Left lobe of liver (tissue), 2 donors: ENCODE measurements at regions not wholly inside any gene's neighbourhood (a gene's known extent, or its start where the extent isn't known, plus 50 kb on each side); places are given as distances from the start of the nearest gene placed in this dataset.

Experiments used
- ATAC-seq: fragments of 200-7000 bp; cut with Tn5 transposase; one replicate; pipeline ENCODE4 v1.9.1; 2020; ENCODE audit warnings: mild to moderate bottlenecking, moderate library complexity
- DNase-seq: peaks from one replicate; pipeline ENCODE4 v3.0.0-alpha.2; 2020; ENCODE audit warnings: low spot score
- donor health status: DM: no; HTN: no; CAD: no; lungs with moderate emphysema.
- donor health status: DM: no; HTN: yes; CAD: no.

DNA sequence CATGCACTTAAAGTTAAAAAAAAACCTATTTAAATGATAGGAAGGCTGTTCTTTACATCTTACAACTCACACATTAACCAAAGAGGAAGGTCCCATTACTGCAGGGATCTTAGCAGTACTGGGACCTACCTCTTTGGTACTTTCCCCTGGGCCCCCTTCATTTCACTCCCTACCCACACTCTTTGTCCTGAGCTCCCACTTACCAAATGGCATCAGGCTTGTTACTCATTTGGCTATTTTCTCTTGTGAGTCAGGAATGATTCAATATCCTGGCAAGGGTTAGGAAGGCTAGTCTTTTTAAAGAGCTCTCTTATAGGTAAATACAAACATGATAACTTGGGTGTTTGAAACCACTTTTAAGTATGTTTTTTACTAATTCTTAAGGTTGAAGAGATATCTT lies 117.4 kb upstream of the ELL2 start:
- DNase-seq (no peak), ATAC-seq (no peak)

DNA sequence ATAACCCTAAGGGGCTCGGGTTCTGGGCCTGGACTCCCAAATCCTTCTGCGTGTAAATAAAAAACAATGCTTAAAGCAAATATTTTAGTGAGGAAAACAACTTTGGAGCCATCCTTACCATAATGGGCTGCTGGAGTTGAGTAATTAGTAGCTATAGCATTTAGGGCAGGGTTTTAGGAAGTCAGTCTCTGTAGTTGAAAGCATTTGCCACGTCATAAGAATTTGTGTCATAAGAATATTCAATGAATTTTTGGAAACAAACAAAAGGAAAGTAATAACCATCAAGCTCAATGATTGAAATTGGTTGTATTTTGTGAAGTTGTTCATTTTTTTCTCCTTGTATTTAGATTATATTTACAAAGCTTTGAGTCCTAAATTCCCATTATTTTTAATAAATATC lies 114.8 kb upstream of the ELL2 start:
- no peak for ATAC-seq

DNA sequence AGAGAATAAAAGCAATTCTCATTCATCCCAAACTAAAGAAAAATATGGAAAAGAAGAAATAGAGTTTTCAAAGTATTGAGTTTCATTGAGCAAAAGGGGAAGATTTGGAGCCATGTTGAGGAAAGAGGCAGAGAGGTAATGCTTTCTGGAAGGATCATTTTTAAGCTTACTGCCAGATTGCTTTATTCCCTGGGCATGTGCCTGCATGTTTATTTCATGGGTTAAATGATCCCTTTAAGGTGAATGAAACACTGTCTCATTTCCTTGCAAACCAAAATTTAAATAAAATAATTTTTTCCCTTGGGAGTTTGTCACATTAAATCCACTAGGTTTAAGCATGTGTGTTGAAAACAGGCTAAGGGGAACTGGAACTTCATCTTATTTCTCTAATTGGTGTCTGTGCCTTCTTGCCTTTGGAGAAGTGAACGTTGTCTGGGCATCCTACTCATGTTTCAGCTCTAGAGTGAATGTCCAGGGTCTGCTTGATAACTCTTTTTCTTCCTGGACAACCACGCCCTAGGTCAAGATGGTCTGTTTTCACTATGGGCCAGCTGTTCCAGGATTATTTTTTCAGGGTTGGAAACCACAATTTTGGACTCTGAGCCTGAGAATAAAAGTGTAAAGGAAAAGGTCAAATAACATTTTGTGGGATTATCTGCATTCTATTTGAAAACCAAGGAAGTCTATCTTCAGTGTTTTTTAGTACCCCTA lies 114.1 kb upstream of the ELL2 start:
- DNase-seq (no peak), ATAC-seq (no peak)

More for the DNA sequence above, 114.8 kb upstream of the ELL2 start:
- no peak for DNase-seq

DNA sequence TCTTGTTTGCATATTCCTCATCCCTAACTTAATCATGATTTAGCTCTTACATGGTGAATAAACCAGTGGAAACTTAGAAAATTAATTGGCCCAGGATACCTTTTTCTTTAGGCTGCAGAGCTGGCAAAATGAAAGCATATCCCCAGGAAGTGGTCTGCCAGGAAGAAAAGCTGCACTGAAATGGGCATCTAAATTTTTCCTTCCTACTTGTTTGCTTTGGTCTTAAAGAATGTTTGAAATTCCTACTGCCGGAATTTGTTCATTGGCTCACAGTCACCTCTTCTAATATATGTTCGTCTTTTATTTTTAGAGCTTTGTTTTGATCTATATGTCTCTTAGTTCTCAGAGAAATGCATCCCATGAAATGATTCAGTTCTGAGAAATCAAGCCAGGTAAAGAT lies 113.2 kb upstream of the ELL2 start:
- DNase-seq (no peak), ATAC-seq (no peak)

DNA sequence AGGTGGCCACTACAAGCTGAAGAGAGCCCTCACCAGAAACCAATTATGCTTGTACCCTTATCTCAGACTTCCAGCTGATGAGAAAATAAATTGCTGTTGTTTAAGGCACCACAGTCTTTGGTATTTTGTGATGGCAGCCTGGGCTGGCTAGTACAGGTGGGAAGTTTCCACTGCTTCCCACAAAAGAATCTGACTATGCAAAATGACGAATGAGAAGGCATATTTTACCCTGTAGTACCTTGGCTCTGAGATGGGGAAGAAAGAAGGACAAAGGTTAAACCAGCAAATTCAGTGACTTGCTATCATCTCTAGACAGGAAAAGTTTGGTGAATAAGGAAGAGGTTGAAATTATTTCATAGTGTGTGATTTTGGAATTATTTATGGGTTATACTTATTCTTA lies 112.8 kb upstream of the ELL2 start:
- DNase-seq, result no peak
- no peak for ATAC-seq

GRCh38 chr5:96072791-96073165 lies 111.1 kb upstream of the ELL2 start:
- ATAC-seq, result no peak
- DNase-seq, result no peak

GRCh38 chr5:96072138-96072790 lies 110.6 kb upstream of the ELL2 start:
- ATAC-seq (peak; percentile 59), DNase-seq (no peak)

GRCh38 chr5:96070622-96071225 lies 109.1 kb upstream of the ELL2 start:
- DNase-seq (no peak), ATAC-seq (no peak)

GRCh38 chr5:96067894-96068614 lies 106.4 kb upstream of the ELL2 start:
- DNase-seq (no peak), ATAC-seq (peak; percentile 16)

GRCh38 chr5:96067251-96067650 lies 105.6 kb upstream of the ELL2 start:
- DNase-seq, result no peak
- no peak for ATAC-seq

DNA sequence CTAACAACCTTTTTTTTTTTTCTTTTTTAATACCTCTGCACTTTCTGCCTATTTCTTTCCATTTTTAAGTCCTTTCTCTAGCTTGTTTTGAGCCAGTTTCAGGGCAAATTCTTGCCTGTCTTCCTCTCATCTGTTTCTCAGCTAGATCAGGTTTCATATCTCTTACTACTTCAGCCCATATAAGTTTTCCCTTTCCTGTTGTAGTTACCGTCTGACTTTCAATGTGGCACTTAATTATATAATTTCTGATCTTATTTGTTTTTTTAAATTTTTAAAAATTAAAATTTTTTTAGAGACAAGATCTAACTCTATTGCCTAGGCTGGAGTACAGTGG lies 104.7 kb upstream of the ELL2 start:
- DNase-seq (no peak), ATAC-seq (no peak)

- ATAC-seq (peak; percentile 19), DNase-seq (no peak)
Observed at GRCh38 chr5:96065685-96066385, 104.2 kb upstream of the ELL2 start.

- DNase-seq, result no peak
- no peak for ATAC-seq
Observed at GRCh38 chr5:96064877-96065276, 103.2 kb upstream of the ELL2 start.

DNA sequence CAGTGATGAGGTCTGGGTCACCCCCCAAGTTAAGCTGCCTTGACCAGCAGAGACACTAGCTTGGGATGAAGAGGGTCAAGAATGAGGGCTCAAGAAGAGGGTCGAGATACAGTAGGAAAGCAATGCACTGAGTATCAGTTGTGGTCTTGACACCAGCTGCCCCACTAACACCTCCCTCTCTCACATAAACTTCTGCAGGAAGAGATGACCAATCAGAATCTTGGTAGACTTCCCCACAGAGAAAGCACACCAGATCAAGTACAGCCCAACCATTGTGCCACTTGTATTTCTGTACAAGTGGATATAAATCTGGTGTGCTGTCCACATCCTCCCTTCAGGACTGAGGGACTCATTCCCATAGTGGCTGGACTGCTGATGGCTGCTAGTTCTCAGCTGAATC lies 101.2 kb upstream of the ELL2 start:
- no peak for DNase-seq
- ATAC-seq, result no peak

GRCh38 chr5:96058084-96058483 lies 96.4 kb upstream of the ELL2 start:
- DNase-seq, result no peak
- no peak for ATAC-seq

DNA sequence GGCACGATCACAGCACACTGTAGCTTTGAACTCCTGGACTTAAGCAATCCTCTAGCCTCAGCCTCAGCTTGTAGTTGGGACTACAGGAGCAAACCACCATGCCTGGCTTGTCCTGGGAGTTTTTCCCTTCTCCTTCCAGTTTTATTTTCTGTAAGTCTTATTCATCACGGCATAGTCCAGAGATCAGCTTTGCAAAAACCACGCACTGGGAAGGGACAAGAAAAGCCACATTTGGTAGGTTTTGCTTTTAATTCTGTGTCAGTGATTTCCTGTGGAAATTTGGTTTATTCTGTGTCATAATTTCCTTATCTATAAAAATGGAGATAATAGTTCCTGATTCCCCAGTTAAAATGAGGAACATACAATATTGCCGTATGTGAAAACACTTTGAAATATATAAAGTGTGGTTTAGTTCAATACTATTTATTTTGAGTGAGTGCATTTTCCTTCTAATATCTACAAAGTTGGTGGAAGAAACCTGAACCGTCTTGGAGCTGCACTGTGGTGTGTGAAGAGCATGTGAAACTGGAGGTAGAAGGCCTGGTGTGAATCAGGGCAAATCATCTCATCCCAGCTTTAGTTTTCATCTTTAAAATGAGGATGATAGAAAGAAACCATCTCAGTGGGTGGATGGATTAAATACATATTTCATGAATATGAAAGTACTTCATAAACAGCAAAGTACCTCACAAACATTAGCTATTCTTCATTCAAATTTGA lies 92.8 kb upstream of the ELL2 start:
- no peak for DNase-seq
- ATAC-seq, result peak; percentile 25

DNA sequence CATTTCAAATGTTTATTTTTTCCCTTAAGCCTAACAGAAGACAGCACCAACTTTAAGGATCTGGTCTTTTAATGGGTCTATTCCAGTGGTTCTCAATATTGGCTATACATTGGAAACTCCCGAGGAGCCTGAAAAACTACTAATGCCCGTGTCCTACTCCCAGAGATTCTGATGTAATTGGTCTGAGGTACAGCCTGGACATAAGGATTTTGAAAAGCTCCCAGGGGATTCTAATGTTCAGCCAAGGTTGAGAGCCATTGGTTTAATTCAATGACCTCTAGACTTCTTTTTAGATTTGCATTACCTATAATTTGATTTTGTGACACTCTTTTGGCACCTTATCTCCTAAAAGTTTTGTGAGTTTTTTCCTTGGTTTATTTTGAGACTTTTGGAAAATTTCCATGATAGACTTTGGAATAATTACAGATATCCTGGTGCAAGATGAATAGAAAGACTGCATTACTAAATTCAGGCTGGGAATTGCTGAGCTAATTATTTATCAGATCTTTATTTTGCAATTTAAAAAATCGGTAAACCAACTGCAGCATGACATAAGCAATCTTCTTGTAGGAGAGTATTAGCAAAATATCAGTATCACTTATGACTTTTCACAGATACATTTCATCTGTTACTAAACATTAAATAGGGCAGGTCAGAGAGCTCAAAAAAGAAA lies 91.5 kb upstream of the ELL2 start:
- ATAC-seq, result peak; percentile 59
- DNase-seq, result no peak

DNA sequence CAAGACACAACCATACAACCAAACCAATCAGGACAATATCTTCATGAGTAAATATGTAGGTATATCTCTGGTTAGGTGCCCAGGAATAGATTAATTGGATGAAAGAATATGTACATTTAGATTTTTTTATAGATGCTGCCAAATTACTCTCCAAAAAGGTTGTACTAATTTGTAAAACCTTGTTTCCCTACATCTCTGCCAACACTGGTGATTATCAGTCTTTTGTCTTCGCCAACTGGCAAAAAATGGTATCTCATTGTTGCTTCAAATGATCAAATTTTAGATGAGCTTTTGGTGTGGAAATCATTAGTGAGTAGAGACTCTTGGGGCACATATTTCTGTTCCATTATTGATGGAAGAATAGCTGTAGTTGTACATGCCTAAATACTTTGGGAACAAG lies 90.7 kb upstream of the ELL2 start:
- DNase-seq, result no peak
- no peak for ATAC-seq

DNA sequence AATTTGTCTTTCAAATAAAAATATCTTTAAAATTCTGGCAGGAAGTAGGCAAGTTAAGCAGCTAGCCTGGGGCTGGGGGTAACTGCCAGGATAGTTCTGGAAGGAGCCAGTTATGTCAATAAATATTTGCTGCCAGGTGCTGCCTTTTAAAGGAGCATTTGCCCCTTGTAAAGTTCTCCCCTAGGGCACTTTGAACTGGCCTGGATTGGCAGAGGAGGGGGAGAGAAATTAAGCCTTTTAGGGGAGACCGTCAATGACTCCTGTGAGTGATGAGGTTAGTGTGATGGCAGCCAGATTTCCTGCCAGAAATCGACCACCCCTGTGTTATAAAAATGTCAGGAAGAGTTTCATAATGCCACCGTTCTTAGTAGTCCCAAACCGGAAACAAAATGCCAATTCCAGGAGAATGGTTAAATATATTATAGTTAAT lies 89.8 kb upstream of the ELL2 start:
- ATAC-seq, result peak; percentile 54
- DNase-seq, result no peak

GRCh38 chr5:96050273-96050880 lies 88.7 kb upstream of the ELL2 start:
- ATAC-seq, result no peak
- DNase-seq, result no peak
